ENCODE measurements at regions not wholly inside any gene's neighbourhood (a gene's known extent, or its start where the extent isn't known, plus 50 kb on each side); places are given as distances from the start of the nearest gene placed in this dataset.
A peak's percentile ranks its signal among the peaks of the same experiment; 100 is the strongest.
"Not testable (repeated sequence)": the region's sequence is repeated elsewhere in the genome, so short reads cannot be mapped to it uniquely, and the experiment has no call there.

- no peak for DNase-seq
Measured at GRCh38 chr17:53765609-53766008, 57.1 kb upstream of the KIF2B start.

GRCh38 chr17:53765129-53765528 lies 57.6 kb upstream of the KIF2B start:
- no peak for DNase-seq

- no peak for DNase-seq
Measured at GRCh38 chr17:53757559-53757958, 65.2 kb upstream of the KIF2B start.

- not testable (repeated sequence) for DNase-seq
Measured at GRCh38 chr17:53757116-53757515, 65.6 kb upstream of the KIF2B start.

GRCh38 chr17:53749178-53749577 lies 73.5 kb upstream of the KIF2B start:
- DNase-seq: no peak

- not testable (repeated sequence) for DNase-seq
Measured at GRCh38 chr17:53748159-53748820, 74.4 kb upstream of the KIF2B start.

GRCh38 chr17:53740312-53740711 lies 82.4 kb upstream of the KIF2B start:
- no peak for DNase-seq

- DNase-seq: peak; percentile 53
Measured at GRCh38 chr17:53736516-53737240, 86.0 kb upstream of the KIF2B start.

- DNase-seq: no peak
Measured at GRCh38 chr17:53724726-53725125, 98.0 kb upstream of the KIF2B start.

- DNase-seq: no peak
Measured at GRCh38 chr17:53722407-53722806, 100.3 kb upstream of the KIF2B start.

GRCh38 chr17:53721101-53721500 lies 101.6 kb upstream of the KIF2B start:
- DNase-seq: no peak

- no peak for DNase-seq
Measured at GRCh38 chr17:53719229-53719628, 103.5 kb upstream of the KIF2B start.

- DNase-seq: no peak
Measured at GRCh38 chr17:53707566-53707965, 115.2 kb upstream of the KIF2B start.

- DNase-seq: no peak
Measured at GRCh38 chr17:53696286-53696685, 126.4 kb upstream of the KIF2B start.

- no peak for DNase-seq
Measured at GRCh38 chr17:53687324-53687723, 135.4 kb upstream of the KIF2B start.

GRCh38 chr17:53680745-53681144 lies 142.0 kb upstream of the KIF2B start:
- no peak for DNase-seq

GRCh38 chr17:53668854-53669253 lies 153.9 kb upstream of the KIF2B start:
- no peak for DNase-seq

GRCh38 chr17:53662608-53663007 lies 160.1 kb upstream of the KIF2B start:
- no peak for DNase-seq

GRCh38 chr17:53659181-53659580 lies 163.5 kb upstream of the KIF2B start:
- DNase-seq: no peak

- no peak for DNase-seq
Measured at GRCh38 chr17:53655591-53655990, 167.1 kb upstream of the KIF2B start.

- DNase-seq: no peak
Measured at GRCh38 chr17:53649201-53649600, 173.5 kb upstream of the KIF2B start.

GRCh38 chr17:53646835-53647234 lies 175.9 kb upstream of the KIF2B start:
- no peak for DNase-seq

GRCh38 chr17:53640808-53641207 lies 181.9 kb upstream of the KIF2B start:
- no peak for DNase-seq

GRCh38 chr17:53635444-53635843 lies 187.3 kb upstream of the KIF2B start:
- DNase-seq: no peak

Data from right kidney (tissue), 1 donor.